ENCODE measurements at regions not wholly inside any gene's neighbourhood (a gene's known extent, or its start where the extent isn't known, plus 50 kb on each side); places are given as distances from the start of the nearest gene placed in this dataset.
"Not testable (repeated sequence)": the region's sequence is repeated elsewhere in the genome, so short reads cannot be mapped to it uniquely, and the experiment has no call there.

DNA sequence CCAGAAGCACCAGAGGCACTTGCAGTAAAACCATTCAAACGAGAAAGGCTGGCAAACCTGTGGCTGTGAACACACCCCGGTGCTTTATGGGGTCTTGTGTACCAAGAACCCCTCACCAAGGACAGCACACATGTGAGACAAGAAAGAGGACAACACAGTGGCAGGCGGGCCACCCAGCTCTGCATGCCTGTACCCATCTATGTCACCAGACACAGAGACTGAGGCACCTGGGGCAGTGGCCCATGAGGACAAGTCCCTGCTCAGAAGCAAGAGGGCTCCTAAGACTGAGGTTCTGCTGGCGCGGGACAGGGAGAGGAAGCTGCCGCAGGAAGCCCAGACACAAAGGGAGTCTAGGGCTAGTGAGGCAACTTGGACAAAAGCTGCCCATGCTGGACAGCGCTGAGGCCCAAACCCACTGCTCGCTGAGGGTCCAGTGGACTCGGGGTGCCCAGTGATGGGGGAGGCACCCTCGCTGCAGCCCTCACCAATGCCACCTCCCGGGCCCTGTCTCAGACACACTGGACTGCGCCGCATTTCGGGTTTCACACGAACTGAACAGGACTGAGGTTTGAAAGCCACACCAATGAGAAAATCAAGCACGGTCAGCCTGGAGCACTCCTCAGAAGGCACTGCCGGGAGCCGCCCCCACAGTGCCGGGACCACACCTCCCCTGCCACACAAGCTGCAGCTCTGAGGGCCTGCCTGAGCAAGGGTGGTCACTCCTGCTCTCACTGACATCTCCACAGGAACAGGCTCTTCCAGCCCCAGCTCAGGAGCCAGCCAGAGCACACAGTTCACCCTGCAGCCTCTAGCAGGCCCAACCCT is 232.7 kb downstream of the TUBA3C start:
- DNase-seq = no peak

DNA sequence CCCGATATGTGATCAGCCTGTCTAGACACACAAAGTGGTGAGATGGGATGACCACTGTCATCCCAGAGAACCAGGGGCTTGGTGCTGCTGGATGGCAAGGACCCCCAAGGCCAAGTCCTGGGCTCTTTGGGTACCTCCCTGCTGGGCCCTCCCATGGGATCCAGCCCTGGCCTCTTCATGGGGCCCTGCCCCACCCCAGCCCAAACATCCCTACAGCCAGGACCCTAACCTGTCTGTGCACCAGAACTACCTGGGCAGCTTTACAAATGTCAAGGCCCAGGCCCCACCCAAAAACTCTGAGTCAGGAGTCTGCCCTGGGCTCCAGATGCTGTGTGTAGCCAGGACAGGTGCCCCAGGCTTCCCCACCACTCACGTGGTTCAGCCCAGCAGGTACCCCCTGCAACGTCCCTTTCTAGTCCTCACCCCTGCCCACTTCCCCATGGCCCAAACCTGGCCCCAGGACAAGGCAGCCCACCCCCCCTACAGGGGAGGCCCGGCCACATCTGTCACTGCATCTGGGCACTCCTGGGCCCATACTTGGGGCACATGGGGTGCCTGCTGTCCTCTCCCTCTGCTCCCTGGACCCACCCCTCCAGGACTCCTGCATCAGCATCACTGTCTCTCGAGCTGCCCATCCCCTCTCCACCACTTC is 233.5 kb downstream of the TUBA3C start:
- no peak for DNase-seq

DNA sequence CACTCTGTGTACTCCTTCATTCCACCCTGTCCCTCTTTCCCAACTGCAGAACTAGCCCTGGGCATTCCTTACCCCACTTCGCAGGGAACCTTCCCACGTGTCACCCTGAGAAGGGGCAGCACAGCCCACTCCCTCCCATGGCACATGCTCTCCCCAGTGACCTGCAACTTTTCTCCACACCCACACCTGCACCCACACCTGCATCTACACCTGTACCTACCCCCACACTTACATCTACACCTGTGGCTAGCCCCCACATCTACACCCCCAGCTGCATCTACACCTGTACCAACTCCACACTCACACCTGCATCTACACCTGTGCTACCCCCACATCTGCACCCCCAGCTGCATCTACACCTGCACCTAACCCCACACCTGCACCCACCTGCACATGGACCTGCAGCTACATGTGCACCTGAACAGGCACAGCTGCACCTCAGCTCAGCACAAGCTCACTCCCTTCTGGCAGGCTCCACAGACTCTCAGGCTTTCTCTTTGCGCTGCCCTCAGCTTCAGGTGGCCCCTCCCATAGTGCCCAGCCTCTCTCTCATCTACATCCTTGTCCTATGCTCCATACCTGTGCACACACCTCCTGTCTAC is 234.1 kb downstream of the TUBA3C start:
- DNase-seq = no peak

DNA sequence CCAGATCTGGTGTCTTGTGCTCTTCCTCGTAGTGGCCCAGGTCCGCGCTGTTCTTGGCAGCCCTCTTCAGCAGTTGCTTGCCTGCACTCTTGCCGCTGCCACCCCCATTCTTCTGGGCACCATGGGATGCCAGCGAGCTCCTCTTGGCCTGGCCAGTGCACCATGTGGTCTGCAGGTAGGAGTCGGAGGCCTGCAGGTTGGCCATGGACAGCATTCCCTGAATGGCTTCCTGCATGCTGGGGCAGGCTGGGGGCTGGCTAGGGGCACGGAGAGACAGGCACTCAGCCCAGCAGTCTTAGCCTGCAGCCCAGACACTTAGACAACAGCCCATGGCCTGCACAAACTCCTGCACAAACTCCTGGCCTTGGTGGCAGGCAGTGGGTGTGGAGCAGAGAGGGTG is 234.9 kb downstream of the TUBA3C start:
- DNase-seq = no peak

- no peak for DNase-seq
Measured at GRCh38 chr13:18944501-18945068, 237.0 kb downstream of the TUBA3C start.

DNA sequence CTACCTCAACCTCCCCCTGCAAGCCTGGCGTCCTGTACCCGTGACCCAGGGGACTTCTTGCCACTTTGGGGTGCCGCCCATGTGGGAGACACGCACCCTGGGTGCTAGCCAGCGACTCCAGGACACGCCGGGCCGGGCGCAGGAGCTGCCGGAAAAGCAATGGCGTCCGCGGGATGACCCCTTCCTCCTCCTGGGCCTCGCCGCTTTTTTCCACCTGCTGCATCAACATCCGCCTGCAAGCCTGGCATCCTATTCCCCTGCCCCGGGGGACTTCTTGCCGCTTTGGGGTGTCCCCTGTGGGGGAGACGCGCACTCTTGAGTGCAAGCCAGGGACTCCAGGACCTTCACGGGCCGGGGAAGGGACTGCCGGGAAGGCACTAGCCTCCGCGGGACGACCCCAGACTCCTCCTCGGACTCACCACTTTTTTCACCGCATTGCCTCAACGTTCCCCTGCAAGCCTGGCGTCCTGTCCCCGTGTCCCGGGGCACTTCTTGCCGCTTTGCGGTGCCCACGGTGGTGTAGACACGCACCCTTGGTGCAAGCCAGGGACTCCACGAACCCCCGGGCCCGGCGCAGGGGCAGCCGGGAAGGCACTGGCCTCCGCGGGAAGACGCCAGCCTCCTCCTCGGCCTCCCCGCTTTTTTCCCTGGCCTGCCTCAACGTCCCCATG is 237.8 kb downstream of the TUBA3C start:
- no peak for DNase-seq

DNA sequence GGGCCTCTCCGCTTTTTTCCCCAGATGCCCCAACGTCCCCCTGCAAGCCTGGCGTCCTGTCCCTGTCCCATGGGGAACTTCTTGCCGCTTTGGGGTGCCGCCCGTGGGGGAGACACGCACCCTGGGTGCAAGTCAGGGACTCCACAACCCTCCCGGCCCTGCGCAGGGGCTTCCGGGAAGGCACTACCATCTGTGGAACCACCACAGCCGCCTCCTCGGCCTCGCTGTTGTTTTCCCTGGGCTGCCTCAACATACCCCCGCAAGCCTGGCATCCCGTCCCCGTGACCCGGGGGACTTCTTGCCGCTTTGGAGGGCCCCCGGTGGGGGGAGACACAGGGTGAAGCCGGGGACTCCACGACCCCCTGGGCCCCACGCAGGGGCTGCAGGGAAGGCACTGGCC is 238.4 kb downstream of the TUBA3C start:
- DNase-seq = no peak

- DNase-seq = no peak
Measured at GRCh38 chr13:18936104-18936503, 245.5 kb downstream of the TUBA3C start.

DNA sequence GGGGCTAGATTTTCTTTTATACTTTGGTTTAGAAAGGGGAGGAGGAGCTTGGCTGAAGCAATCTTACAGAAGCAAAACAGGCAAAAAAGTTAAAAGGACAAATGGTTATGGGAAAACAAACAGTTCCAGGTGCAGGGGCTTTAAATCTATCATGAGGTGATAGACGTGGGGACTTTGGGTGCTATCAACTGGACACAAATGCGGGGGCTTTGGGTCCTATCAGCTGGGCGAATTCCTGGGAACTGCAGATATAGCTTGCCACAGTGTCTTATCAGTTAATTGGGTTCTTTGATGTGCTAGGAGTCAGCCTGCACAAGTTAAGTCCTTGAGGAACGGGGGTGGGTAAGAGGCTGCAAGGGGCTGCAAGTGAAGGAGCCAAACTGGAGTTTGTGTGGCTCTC is 260.6 kb downstream of the TUBA3C start:
- DNase-seq = no peak

DNA sequence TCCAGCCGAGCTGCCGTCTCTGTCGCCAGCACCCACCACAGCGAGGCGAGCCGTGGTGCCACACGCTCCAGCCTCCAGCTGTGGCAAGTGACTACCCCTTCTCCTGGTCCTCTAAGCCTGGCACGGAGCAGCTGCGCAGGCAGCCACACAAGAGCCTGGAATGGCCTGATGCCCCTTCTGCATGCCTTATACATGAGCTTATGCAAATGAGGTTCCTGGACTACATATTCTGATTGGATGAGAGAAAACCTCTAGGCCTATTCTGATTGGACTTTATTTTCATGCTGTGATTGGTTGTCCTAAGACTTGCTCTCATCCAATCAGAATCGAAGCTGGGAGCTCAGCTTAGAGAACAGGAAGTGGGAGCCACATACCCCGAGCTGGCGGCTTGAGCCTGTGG is 276.5 kb downstream of the TUBA3C start:
- DNase-seq = not testable (repeated sequence)

- not testable (repeated sequence) for DNase-seq
Measured at GRCh38 chr13:18895411-18895810, 286.2 kb downstream of the TUBA3C start.

DNA sequence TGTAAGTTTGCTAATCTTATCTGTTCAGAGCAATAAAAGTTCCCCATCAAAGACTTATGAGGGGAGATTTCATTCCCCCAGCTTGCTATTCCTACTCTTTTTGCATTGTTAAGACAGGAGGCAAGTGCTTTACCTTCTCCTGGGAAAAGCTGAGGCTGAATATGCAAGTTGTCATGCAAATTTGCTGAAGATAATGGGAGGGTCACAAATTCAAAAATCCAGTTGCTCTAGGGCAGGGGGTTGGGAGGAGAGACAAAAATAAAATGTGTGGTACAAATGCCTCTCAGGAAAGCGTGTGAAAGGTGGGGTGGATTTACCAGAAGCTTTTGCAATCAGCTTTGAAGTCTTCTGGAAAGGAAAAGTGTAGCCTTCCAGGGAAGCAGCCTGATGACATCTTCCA is 290.4 kb downstream of the TUBA3C start:
- not testable (repeated sequence) for DNase-seq

GRCh38 chr13:18874875-18875789 is 306.5 kb downstream of the TUBA3C start:
- not testable (repeated sequence) for DNase-seq

DNA sequence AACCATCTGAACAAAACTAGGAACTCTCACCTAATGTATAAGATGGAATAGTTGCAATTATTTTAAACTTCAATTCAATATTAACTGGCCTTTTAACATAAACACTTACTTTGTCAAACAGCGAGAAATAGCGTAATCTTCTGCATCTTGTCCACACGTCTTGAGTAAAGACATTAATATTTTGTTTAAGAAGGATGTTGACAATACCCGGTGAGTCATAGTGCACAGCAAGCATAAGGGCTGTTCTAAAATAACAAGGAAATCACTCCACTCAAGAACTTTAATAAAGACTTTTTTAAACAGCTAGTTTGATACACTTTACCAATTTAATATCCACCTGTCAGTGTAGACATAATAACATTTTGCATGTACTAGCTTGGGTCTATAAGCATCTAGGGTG is 311.1 kb downstream of the TUBA3C start:
- not testable (repeated sequence) for DNase-seq

GRCh38 chr13:18869365-18869764 is 312.3 kb downstream of the TUBA3C start:
- DNase-seq = not testable (repeated sequence)

GRCh38 chr13:18837986-18838629 is 343.5 kb downstream of the TUBA3C start:
- DNase-seq = not testable (repeated sequence)

DNA sequence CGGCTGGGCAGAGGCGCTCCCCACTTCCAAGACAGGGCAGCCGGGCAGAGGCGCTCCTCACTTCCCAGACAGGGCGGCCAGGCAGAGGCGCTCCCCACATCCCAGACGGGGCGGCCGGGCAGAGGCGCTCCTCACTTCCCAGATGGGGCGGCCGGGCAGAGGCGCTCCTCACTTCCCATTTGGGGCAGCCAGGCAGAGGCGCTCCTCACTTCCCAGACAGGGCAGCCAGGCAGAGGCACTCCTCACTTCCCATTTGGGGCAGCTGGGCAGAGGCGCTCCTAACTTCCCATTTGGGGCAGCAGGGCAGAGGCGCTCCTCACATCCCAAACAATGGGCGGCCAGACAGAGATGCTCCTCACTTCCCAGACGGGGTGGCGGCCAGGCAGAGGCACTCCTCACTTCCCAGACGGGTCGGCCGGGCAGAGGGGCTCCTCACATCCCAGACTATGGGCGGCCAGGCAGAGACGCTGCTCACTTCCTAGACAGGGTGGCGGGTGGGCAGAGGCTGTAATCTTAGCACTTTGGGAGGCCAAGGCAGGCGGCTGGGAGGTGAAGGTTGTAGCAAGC is 344.4 kb downstream of the TUBA3C start:
- DNase-seq = not testable (repeated sequence)

DNA sequence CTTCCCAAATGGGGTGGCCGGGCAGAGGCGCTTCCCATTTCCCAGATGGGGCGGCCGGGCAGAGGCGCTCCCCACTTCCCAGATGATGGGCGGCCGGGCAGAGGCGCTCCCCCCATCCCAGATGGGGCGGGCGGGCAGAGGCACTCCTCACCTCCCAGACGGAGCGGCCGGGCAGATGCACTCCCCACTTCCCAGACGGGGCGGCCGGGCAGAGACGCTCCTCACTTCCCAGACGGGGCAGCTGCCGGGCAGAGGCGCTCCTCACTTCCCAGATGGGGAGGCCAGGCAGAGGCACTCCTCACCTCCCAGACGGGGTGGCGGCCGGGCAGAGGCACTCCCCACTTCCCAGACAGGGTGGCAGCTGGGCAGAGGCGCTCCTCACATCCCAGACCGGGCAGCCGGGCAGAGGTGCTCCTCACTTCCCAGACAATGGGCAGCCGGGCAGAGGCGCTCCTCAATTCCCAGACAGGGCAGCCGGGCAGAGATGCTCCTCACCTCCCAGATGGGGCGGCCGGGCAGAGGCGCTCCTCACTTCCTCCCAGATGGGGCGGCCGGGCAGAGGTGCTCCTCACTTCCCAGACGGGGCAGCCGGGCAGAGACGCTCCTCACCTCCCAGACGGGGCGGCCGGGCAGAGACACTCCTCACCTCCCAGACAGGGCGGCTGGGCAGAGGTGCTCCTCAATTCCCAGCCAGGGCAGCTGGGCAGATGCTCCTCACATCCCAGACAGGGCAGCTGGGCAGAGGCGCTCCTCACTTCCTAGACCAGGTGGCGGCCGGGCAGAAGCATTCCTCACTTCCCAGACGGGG is 345.0 kb downstream of the TUBA3C start:
- peak in 1 of 5 donors; percentile 9 for DNase-seq

DNA sequence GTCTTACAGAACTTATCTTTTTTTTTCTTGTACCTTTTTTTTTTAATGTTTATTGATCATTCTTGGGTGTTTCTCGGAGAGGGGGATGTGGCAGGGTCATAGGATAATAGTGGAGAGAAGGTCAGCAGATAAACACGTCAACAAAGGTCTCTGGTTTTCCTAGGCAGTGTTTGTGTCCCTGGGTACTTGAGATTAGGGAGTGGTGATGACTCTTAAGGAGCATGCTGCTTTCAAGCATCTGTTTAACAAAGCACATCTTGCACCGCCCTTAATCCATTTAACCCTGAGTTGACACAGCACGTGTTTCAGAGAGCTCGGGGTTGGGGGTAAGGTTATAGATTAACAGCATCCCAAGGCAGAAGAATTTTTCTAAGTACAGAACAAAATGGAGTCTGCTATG is 345.9 kb downstream of the TUBA3C start:
- not testable (repeated sequence) for DNase-seq

- DNase-seq = not testable (repeated sequence)
Measured at GRCh38 chr13:18824678-18825077, 356.9 kb downstream of the TUBA3C start.
